ENCODE measurements at regions not wholly inside any gene's neighbourhood (a gene's known extent, or its start where the extent isn't known, plus 50 kb on each side); places are given as distances from the start of the nearest gene placed in this dataset.

DNA sequence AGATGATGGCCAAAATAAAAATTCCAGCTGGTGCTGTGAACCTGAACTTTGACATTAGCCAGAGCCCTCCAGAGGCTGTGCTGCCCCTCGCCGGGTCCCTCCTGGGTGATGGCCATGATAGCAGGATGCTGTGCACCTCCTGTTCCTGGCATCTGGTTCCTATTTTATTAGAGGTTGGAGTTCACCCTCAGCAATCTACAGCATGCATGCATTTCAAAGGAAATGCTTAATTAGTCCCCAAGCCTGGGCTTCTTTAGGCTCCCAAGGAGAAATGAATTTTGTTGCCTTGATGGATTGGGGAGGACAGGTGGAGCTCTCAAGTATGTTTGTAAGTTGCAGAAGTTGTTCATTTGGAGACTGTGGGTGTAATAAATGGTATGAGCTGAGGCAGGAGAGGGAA lies 166.9 kb downstream of the GLI2 start:
- DNase-seq: no peak

DNA sequence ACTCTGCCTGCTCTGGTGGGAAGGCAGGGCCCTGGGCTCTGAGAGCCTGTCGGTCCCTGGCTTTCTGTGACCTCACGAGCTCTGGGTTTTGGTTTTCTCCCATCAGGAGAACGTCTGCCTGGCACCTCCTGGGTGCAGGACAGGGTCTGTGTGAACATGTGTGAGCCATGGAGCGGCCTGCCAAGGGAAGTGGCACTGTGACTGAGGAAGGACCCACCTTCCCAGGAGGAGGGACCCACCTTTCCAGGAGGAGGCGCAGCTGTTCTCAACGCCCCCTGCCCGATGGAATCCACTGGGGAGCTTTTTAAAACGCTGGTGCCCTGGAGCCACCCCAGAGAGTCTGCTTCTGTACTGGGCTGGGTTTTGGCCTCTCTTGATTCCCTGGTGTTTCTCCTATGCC lies 168.7 kb downstream of the GLI2 start:
- no peak for DNase-seq

DNA sequence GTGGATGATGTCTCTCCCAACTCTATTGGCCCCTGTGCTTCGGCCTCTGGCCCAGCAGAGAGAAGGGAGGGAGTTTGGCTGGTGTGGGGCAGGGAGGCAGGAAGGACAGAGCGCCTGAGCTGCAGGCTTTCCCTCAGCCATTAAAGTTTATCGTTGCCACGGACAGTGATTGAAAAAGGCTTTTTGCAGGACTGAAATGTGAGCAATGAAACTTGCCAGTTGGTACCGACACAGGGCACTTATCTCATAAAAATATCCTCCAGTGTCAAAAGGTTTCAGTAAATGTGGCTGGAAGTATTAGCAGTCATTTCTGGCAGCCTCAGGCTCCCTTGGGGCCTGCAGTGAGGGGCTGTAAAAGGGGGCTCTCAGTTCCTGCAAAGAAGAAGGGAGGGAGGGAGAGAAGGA lies 169.2 kb downstream of the GLI2 start:
- no peak for DNase-seq

- no peak for DNase-seq
These were observed 169.6 kb downstream of the GLI2 start for GRCh38 chr2:120905298-120905697.

DNA sequence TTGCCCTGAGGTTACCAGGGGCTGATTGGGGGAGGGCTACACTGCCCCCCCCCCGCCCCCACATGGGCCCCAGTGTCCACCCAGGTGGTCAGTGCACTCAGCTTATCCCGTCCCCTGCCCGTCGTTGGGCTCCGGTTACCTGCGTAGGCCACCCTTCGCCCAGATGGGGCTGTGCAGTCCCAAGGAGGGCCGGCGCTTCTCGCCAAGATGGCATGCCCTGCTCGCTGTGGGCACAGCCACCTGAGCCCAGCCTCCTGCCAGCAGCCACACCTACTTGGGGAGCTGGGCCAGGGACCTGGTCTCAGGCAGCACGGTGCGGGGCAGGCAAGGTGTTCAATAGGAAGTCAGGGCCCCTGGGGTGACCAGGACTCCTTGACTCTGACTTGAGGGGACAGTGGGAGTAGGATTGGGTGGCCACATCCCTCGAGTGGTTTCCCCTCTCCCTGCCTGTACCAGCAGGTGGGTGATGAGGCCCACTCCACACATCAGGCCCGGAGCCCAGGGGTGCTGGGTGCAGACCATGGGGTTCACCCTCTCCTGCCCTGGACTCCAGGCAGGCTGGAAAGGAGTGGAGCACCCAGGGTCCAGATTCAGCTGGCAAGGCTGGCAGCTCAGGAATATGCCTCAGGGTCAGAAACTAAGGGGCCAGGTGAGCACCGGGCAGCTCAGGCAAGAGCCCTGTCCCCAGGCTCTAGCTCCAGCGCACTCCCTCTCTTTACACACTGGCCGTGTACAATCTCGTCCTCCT lies 170.3 kb downstream of the GLI2 start:
- no peak for DNase-seq

DNA sequence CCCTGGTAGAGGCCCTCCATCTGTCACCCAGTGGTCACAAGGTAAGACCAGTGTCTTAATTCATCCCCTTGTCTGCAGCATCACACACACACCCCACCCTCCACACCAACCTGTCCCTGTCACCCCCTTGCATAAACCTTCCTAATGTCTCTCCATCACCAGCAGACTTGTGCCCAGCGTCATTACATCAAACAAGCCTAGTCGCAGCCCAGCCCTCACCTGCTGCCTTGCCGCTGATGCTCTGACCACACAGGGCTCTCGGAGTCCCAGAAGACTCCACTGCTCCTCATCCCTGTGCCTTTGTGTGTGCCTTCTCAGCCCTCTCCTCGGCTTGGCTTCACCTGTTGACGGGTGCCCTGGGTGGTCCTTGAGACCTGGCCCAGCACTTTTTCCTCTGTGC lies 171.2 kb downstream of the GLI2 start:
- DNase-seq: no peak

GRCh38 chr2:120907822-120908221 lies 172.2 kb downstream of the GLI2 start:
- DNase-seq: no peak

- DNase-seq: no peak
These were observed 172.8 kb downstream of the GLI2 start for GRCh38 chr2:120908314-120908975.

DNA sequence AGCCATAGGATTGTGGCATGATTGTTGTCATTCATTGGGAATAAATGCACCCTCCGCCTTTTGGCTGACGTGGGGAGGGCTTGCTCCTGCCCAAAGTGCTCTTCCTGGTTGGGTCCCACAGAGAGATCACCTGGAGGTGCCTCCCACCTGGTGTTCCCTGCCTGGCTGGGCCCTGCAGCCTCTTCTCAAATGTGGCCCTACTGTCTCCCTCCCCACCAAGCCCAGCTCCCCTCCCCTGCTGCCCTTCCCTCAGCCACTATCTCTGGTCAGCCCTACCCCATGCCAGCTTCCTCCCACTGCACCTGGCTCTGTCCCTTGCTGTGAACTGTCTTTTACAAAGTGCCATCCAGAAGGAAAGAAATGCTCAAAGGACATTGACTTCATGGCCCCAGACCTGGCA lies 173.4 kb downstream of the GLI2 start:
- DNase-seq: no peak

- no peak for DNase-seq
These were observed 174.5 kb downstream of the GLI2 start for GRCh38 chr2:120910164-120910563.

- DNase-seq: no peak
These were observed 175.6 kb downstream of the GLI2 start for GRCh38 chr2:120910956-120911951.

DNA sequence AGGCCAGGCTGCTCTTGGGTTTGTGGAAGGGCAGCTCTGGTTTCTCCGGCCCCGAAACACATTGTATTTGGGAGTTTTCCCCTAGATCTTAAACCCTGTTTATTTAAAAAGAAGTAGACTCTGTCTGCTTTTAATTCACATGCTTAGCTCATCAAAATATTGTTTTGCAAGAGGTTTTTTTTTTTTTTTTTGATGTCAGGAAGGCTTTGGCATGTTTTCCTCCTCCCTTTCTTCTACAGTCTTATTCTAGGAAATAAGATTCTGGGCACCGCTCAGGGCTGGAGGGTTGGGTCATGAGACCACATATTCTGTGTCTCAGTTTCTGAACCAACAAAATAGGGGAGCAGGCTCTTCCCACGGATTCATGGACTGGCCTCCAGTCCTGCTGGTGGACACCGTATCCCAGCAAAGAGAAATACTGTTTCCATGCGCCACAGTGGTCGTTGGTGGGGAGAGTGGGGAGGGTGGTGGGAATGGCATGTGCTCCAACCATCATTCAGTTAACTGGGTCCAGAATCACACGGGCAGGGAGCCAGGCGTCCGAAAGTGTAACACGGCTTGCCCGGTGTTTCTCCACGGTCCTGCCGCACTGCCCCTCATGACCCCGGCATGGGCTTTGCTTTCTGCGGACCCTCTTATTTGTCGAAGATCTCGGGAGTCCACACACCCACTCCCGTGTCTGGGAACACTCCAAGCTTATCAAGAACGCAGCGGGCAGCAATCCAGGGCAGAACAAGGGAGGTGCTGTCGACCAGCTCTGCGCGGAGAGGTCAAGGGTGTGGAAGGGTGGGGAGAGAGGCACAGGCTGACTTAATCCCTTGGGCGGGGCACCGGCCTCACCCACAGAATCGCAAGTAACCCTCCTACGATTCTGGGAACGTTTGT lies 176.7 kb downstream of the GLI2 start:
- no peak for DNase-seq

DNA sequence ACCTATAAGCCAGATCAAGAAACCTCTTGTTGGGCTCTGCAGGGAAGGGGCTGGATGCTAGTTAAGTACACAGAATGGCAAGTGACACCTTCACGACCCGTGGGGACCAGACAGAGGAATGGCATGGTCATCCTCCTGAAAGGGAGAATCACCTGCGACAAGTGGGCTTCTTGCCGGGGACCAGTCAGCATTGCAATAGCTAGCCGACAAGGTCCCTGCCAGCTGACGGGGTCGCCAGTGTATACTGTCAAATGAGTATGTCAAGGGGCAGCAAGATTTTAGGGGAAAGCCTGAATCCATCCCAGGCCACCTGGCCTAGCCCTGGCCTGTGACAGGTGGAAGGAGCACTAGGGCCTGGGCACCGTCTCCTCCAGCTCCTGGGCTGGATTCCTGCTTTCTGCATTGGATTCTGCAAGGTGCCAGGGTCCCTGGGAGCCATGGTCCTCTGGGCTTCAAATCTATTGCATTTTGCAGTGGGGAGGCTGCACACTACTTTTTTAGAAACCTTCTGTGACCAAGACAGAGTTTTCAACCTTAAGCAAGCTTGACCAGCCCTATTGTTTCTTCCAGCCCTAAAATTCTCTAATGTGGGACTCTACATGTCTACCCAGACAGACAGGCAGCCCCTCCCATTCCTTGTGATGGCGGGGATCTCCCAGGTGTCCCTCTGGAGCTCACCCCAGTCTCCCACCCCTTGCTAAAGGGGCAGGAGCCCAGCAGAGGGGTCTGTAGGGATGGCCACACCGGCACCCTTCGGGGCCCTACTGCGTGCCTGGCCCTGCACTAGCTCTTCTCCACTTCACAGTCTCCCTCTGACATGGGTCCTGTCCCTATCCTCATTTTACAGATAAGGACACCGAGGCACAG lies 178.5 kb downstream of the GLI2 start:
- no peak for DNase-seq

DNA sequence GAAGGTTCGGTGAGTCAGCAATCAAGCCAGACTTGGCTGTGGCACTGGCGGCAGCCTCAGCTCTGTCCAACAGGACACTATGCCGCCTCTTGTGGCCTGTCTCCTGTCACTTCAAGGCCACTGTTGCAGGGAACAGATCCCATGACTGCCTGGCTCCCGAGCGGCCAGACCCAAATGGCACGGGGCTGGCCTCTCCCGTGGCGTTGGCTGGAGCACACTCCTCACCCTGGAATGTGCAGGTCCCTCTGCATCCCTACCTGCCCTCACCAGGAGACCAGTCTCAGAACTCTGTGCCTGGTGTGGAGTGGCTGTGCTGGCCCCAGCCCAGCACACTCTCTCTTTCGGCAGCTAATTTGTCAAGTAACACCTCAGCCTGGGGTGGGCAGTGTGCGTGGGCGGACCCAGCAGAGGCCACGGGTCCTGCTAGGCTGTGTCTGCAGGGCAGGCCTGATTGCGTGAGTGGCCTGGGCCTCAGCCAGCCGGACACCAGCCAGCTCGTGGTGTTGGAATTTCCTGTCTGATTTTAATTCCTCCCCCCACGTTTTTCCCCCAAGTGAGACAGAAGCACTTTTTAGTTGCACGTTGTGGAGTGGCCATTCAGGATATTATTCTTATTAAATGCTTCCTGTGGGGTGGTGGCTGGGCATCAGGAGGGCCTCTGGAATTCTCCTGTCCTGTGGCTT lies 179.3 kb downstream of the GLI2 start:
- no peak for DNase-seq

DNA sequence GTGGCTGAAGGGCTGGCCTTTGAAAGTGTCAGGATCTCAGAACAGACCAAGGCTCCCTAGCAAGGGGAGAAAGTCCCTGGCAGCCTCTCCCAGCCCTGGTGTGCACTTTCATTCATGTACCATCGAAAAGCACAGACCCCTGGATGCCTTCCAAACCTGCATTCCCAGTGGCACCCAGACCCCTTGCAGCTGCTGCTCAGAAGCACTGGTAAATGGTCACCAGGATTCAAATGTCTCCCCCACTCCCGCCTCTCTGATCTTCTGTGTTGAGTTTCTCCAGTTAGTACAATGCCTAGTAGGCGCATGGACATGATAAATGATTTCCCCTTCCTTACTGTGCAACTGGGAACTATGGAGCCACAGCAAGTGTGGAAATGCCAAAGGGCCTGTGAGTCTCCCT lies 180.0 kb downstream of the GLI2 start:
- no peak for DNase-seq

DNA sequence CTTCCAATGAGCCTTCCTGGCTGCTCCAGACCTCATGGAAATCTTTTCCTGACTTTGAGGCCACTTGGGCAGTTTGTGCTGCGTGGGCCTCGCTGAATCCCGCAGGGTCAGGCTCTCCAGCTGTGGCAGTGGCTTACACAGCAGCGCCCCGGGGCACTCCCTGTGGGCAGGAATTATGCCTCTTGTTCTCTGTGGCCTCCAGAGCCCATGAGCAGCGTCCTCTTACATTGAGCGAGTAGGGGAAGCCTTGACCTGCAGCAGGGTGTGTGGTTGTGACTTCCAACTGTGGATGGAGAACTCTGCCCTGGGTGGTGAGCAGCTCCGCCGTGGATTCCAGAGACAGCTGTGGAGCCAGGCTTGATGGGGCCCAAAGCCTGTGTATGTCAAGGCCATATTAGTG lies 180.8 kb downstream of the GLI2 start:
- DNase-seq: no peak

DNA sequence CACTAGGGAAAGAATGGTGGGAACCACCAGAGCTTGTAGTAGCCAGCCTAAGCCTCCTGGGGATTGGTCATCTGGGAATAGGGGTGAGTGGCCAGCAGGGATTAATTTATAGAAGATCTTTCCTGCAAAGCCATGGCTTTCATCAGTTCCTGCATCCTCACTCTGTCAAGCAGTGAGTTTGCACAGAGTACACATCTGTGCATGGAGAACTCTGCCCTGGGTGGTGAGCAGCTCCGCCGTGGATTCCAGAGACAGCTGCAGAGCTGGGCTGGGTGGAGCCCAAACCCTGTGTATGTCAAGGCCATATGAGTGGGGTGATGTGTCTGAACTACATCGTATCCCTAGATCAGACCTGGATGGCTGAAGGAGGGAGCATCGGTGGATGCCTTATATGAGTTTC lies 182.2 kb downstream of the GLI2 start:
- no peak for DNase-seq

- no peak for DNase-seq
These were observed 183.5 kb downstream of the GLI2 start for GRCh38 chr2:120919216-120919615.

DNA sequence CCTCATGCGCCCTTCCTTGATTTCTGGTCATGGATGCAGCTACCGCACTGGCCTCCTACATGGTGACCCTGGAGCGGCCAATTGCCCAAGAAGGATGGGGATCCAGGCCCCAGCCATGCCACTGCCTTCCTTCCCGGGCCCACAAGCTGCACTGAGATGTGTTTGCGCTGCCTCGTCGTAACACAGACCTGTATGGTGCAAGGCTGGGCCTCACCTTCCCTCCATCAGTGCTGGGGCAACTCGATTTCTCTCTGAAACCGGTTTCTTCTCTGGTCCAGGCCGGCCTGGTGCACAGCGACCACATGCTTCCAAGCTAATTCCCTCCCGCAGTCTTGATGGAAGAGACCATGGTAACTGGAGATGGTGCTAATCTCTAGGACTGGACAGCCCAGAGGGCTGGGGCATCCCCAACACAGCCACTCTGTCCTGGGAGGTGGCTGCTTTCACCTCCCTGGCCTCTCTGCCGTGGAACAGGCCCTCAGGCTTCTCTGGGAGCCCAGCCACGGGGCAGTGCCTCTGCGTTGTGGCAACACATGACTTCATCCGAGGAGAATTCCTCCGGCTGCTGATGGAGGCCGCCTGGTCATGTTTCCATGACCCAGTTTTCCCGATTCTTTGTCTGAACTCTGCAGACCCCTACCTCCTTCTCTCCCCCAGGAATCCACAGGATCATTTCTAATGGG lies 184.2 kb downstream of the GLI2 start:
- no peak for DNase-seq

DNA sequence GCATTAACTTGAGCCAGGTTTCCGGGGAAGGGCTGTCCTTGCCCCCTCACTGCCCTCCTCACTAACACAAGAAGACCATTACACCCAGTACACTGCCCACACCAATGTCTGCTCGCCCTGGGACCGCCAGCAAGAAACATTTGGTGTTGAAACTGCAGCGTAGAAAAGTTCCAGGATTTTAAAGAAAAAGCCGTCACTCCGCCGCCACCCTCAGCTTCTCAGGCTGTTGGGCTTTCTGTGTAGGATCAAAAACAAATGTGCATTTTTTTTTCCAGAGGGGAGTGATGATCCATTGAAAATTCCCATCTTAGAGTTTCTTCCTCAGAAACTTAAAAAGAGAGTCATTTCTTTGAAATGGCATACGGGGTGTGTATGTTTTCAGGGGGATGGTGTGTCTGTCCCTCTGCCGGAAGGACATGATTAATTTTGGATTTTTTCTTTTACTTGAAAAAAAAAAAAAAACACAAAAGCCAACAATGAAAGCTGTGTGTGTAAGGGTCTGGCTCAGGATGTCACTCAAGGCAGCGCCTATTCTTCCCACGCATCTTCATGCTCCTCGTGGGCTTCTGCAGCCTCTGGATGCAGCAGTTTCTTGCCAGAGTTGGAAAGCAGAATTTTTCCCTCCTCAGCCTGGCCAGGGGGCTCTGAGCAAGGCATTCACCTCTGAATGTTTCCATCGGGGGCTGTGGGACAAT lies 184.9 kb downstream of the GLI2 start:
- DNase-seq: no peak

Measured in NCI-H446 (cell line).